Spleen (tissue), 11 donors: ENCODE measurements at regions not wholly inside any gene's neighbourhood (a gene's known extent, or its start where the extent isn't known, plus 50 kb on each side); places are given as distances from the start of the nearest gene placed in this dataset.

ENCODE experiments used
- DNase-seq: peaks from one replicate; pipeline ENCODE4 v3.0.0-alpha.2; 2020
- H3K27ac ChIP-seq, 8 donors: fragments of 200-600 bp; sonication (generic) in 7 of 8; 1 replicate in 4 of 8; 2 replicates in 4 of 8; pipeline versions ENCODE4 v1.5.0 to v1.8.0; 2016 to 2021; ENCODE audit warnings: inconsistent platforms in 4 of 8, mild to moderate bottlenecking in 4 of 8, moderate library complexity in 1 of 8
- H3K27me3 ChIP-seq, 7 donors: fragments of 200-600 bp; sonication (generic) in 6 of 7; replicated peaks in 1 of 7; 1 replicate in 4 of 7; 2 replicates in 3 of 7; pipeline versions ENCODE4 v1.5.0 to v1.8.0; 2016 to 2021; ENCODE audit warnings: inconsistent platforms in 3 of 7, mild to moderate bottlenecking in 1 of 7
- H3K36me3 ChIP-seq, 6 donors: fragments of 200-600 bp; sonication (generic) in 5 of 6; 1 replicate in 4 of 6; 2 replicates in 2 of 6; pipeline versions ENCODE4 v1.5.0 to v1.8.0; 2016 to 2021; ENCODE audit warnings: inconsistent platforms in 2 of 6
- H3K4me1 ChIP-seq, 6 donors: fragments of 200-600 bp; sonication (generic) in 5 of 6; 1 replicate in 3 of 6; 2 replicates in 3 of 6; pipeline versions ENCODE4 v1.5.0 to v1.8.0; 2016 to 2021; ENCODE audit warnings: inconsistent platforms in 3 of 6
- H3K4me3 ChIP-seq, 8 donors: fragments of 200-600 bp; sonication (generic) in 7 of 8; 1 replicate in 4 of 8; 2 replicates in 4 of 8; pipeline versions ENCODE4 v1.5.0 to v1.8.0; 2016 to 2021; ENCODE audit warnings: inconsistent platforms in 4 of 8, mild to moderate bottlenecking in 4 of 8, moderate library complexity in 2 of 8
- H3K9me3 ChIP-seq, 8 donors: fragments of 200-600 bp; sonication (generic) in 7 of 8; 1 replicate in 4 of 8; 2 replicates in 4 of 8; pipeline versions ENCODE4 v1.5.0 to v1.8.0; 2016 to 2021; ENCODE audit warnings: inconsistent platforms in 4 of 8
- CTCF ChIP-seq, 11 experiments: fragments of 200-600 bp in 7 of 11; fragments of 450-650 bp in 4 of 11; sonication (generic) in 4 of 11; IDR thresholded peaks in 8 of 11; conservative IDR thresholded peaks in 3 of 11; 1 replicate in 7 of 11; 2 replicates in 4 of 11; pipeline versions ENCODE4 v1.4.0 to v1.8.0; 2016 to 2021; ENCODE audit warnings: antibody characterized with exemption in 11 of 11, inconsistent platforms in 4 of 11, mild to moderate bottlenecking in 1 of 11
- POLR2A ChIP-seq, 3 donors: fragments of 450-650 bp; IDR thresholded peaks; one replicate each; pipeline ENCODE4 v1.5.1; 2017; ENCODE audit warnings: antibody characterized with exemption in 3 of 3, mild to moderate bottlenecking in 1 of 3
- POLR2AphosphoS5 ChIP-seq, 3 donors: sonication (generic); formaldehyde crosslinking; IDR thresholded peaks; one replicate each; pipeline ENCODE4 v1.5.1; 2017; ENCODE audit warnings: antibody characterized with exemption in 3 of 3
- WGBS, 5 donors: extraction: QIAGEN DNeasy Blood & Tissue Kit in 3 of 5; methylation state at CpG; one replicate each; pipeline versions ENCODE4 v1.1.5 to v1.1.7; 2013 to 2018; 5-methylcytosine and 5-hydroxymethylcytosine counted together
- intact Hi-C: fragments of 100-400 bp; cut with DNase I; formaldehyde crosslinking; loops from one replicate; pipeline ENCODE4 v1.15.0; 2023; ENCODE audit warnings: low total_unique reads
- donor health status: healthy with polysubstance abuse.
- donor health status: DM: no; HTN: no; CAD: no; lungs with moderate emphysema.
- donor health status: DM: no; HTN: no; CAD: no.
- donor health status: Bipolar disorder and iron deficiency.
- donor health status: healthy.
- donor health status: DM: no; HTN: no; CAD: no.
- donor health status: DM: yes; HTN: yes; CAD: no.

- DNase-seq = no peak
- H3K36me3 ChIP-seq = no peaks in the 10 kb centered on the region
- WGBS, 5 donors = 69 to 86% (median 84%) methylated on average over 4 of the region's 4 CpGs
- no peak for TF ChIP-seq POLR2A (IDR thresholded peaks at IDR 0.05)
- TF ChIP-seq POLR2AphosphoS5 (IDR thresholded peaks at IDR 0.05) = no peak
- TF ChIP-seq CTCF (IDR thresholded peaks at IDR 0.05 in 8 of 11, conservative IDR thresholded peaks at IDR 0.05 in 3 of 11) = no peak
- H3K4me1 ChIP-seq = no peaks in the 10 kb centered on the region
- intact Hi-C loops = no loop called here
- H3K9me3 ChIP-seq = no peaks in the 10 kb centered on the region
- H3K27ac ChIP-seq = no peak overlapping the region
- H3K4me3 ChIP-seq = no peak overlapping the region
- no peaks in the 10 kb centered on the region for H3K27me3 ChIP-seq
These were observed 259.9 kb downstream of the CTH start for GRCh38 chr1:70671006-70671405.

GRCh38 chr1:70672442-70672888 is 261.4 kb downstream of the CTH start:
- no peaks in the 10 kb centered on the region for H3K27me3 ChIP-seq
- no peak overlapping the region for H3K4me3 ChIP-seq
- intact Hi-C loops = no loop called here

GRCh38 chr1:70674941-70675685 is 264.0 kb downstream of the CTH start:
- Histone ChIP-seq H3K36me3 (no peaks in the 10 kb centered on the region), H3K4me3 (no peak overlapping the region), H3K27ac (no peak overlapping the region), H3K27me3 (no peaks in the 10 kb centered on the region), H3K9me3 (no peaks in the 10 kb centered on the region), H3K4me1 (no peaks in the 10 kb centered on the region)
- intact Hi-C loops = no loop called here
- TF ChIP-seq POLR2A (IDR thresholded peaks at IDR 0.05) (no peak), CTCF (IDR thresholded peaks at IDR 0.05 in 8 of 11, conservative IDR thresholded peaks at IDR 0.05 in 3 of 11) (no peak), POLR2AphosphoS5 (IDR thresholded peaks at IDR 0.05) (no peak)
- no peak for DNase-seq
- WGBS, 5 donors = 50 to 68% (median 54%) methylated on average over 3 of the region's 3 CpGs

More at GRCh38 chr1:70672442-70672888, 261.4 kb downstream of the CTH start:
- Histone ChIP-seq H3K9me3 (no peaks in the 10 kb centered on the region), H3K36me3 (no peaks in the 10 kb centered on the region), H3K4me1 (no peaks in the 10 kb centered on the region), H3K27ac (no peak overlapping the region)
- DNase-seq = no peak
- WGBS, 5 donors = 74 to 87% (median 82%) methylated on average over 3 of the region's 3 CpGs
- TF ChIP-seq CTCF (IDR thresholded peaks at IDR 0.05 in 8 of 11, conservative IDR thresholded peaks at IDR 0.05 in 3 of 11) (no peak), POLR2A (IDR thresholded peaks at IDR 0.05) (no peak), POLR2AphosphoS5 (IDR thresholded peaks at IDR 0.05) (no peak)

- Histone ChIP-seq H3K4me1 (no peaks in the 10 kb centered on the region), H3K4me3 (no peak overlapping the region), H3K27ac (no peak overlapping the region), H3K27me3 (no peaks in the 10 kb centered on the region), H3K9me3 (no peaks in the 10 kb centered on the region), H3K36me3 (no peaks in the 10 kb centered on the region)
- intact Hi-C loops = no loop called here
- DNase-seq = no peak
- 4 to 22% (median 16%) methylated on average over 5 of the region's 5 CpGs for WGBS, 5 donors
- TF ChIP-seq POLR2A (IDR thresholded peaks at IDR 0.05) (no peak), POLR2AphosphoS5 (IDR thresholded peaks at IDR 0.05) (no peak), CTCF (IDR thresholded peaks at IDR 0.05 in 8 of 11, conservative IDR thresholded peaks at IDR 0.05 in 3 of 11) (no peak)
These were observed 264.7 kb downstream of the CTH start for GRCh38 chr1:70675737-70676156.
